ENCODE measurements at regions not wholly inside any gene's neighbourhood (a gene's known extent, or its start where the extent isn't known, plus 50 kb on each side); places are given as distances from the start of the nearest gene placed in this dataset.

- no peaks in the 10 kb centered on the region for H3K27me3 ChIP-seq
- no peaks in the 10 kb centered on the region for H3K36me3 ChIP-seq
- no peak for DNase-seq
- TF ChIP-seq POLR2A (IDR thresholded peaks at IDR 0.05), result no peak
- TF ChIP-seq CTCF (IDR thresholded peaks at IDR 0.05), result no peak
- H3K9me3 ChIP-seq, result no peaks in the 10 kb centered on the region
- 74 to 76% methylated on average over 6 of the region's 6 CpGs for WGBS, 2 donors
- intact Hi-C loops (cut with DNase I), result no loop called here
- no peak overlapping the region for H3K27ac ChIP-seq
- H3K4me3 ChIP-seq (replicated peaks in 1 of 3), result no peak overlapping the region
- H3K4me1 ChIP-seq, result no peaks in the 10 kb centered on the region
These were observed 268.4 kb downstream of the FAM170A start for GRCh38 chr5:119897537-119898370.

- H3K4me3 ChIP-seq (replicated peaks in 1 of 3), result no peak overlapping the region
- intact Hi-C loops (cut with DNase I), result no loop called here
- H3K9me3 ChIP-seq, result no peaks in the 10 kb centered on the region
- H3K36me3 ChIP-seq, result no peaks in the 10 kb centered on the region
- H3K27me3 ChIP-seq, result no peaks in the 10 kb centered on the region
- no peaks in the 10 kb centered on the region for H3K4me1 ChIP-seq
- WGBS, 2 donors, result 43 to 88% methylated on average over 2 of the region's 2 CpGs
- DNase-seq, result no peak
- TF ChIP-seq CTCF (IDR thresholded peaks at IDR 0.05) (no peak), POLR2A (IDR thresholded peaks at IDR 0.05) (no peak)
- no peak overlapping the region for H3K27ac ChIP-seq
These were observed 270.6 kb downstream of the FAM170A start for GRCh38 chr5:119899981-119900380.

- no peaks in the 10 kb centered on the region for H3K4me1 ChIP-seq
- no peak overlapping the region for H3K27ac ChIP-seq
- no peaks in the 10 kb centered on the region for H3K36me3 ChIP-seq
- no peak for DNase-seq
- TF ChIP-seq CTCF (IDR thresholded peaks at IDR 0.05), result no peak
- TF ChIP-seq POLR2A (IDR thresholded peaks at IDR 0.05), result no peak
- no peak overlapping the region for H3K4me3 ChIP-seq (replicated peaks in 1 of 3)
- H3K27me3 ChIP-seq, result no peaks in the 10 kb centered on the region
- WGBS, 2 donors, result 78 to 85% methylated on average over 2 of the region's 2 CpGs
- intact Hi-C loops (cut with DNase I), result no loop called here
- no peaks in the 10 kb centered on the region for H3K9me3 ChIP-seq
These were observed 273.2 kb downstream of the FAM170A start for GRCh38 chr5:119902593-119902992.

GRCh38 chr5:119913425-119913824 is 284.1 kb downstream of the FAM170A start:
- WGBS, 2 donors, result 67 to 68% methylated on average over 3 of the region's 3 CpGs
- Histone ChIP-seq H3K36me3 (no peaks in the 10 kb centered on the region), H3K4me1 (no peaks in the 10 kb centered on the region), H3K27me3 (no peaks in the 10 kb centered on the region), H3K27ac (no peak overlapping the region), H3K9me3 (no peaks in the 10 kb centered on the region), H3K4me3 (replicated peaks in 1 of 3) (no peak overlapping the region)
- TF ChIP-seq POLR2A (IDR thresholded peaks at IDR 0.05) (no peak), CTCF (IDR thresholded peaks at IDR 0.05) (no peak)
- no peak for DNase-seq
- intact Hi-C loops (cut with DNase I), result no loop called here

- H3K4me1 ChIP-seq, result no peaks in the 10 kb centered on the region
- no peak overlapping the region for H3K27ac ChIP-seq
- no peak for TF ChIP-seq CTCF (IDR thresholded peaks at IDR 0.05)
- TF ChIP-seq POLR2A (IDR thresholded peaks at IDR 0.05), result no peak
- 96% methylated on average over 1 of the region's 1 CpG for WGBS, 2 donors
- no peak overlapping the region for H3K4me3 ChIP-seq (replicated peaks in 1 of 3)
- intact Hi-C loops (cut with DNase I), result no loop called here
- no peaks in the 10 kb centered on the region for H3K36me3 ChIP-seq
- H3K27me3 ChIP-seq, result no peaks in the 10 kb centered on the region
- no peak for DNase-seq
- no peaks in the 10 kb centered on the region for H3K9me3 ChIP-seq
These were observed 289.9 kb downstream of the FAM170A start for GRCh38 chr5:119919279-119919678.
